GM12801 (cell line): ENCODE measurements at regions not wholly inside any gene's neighbourhood (a gene's known extent, or its start where the extent isn't known, plus 50 kb on each side); places are given as distances from the start of the nearest gene placed in this dataset.

Source experiments
- TF ChIP-seq, protein P1 (sequence below): IDR thresholded peaks from one replicate; pipeline ENCODE4 v1.5.1; 2011; ENCODE audit warnings: control low read depth; ENCODE audit not compliant: insufficient read length; ENCODE audit errors: extremely low read depth

DNA sequence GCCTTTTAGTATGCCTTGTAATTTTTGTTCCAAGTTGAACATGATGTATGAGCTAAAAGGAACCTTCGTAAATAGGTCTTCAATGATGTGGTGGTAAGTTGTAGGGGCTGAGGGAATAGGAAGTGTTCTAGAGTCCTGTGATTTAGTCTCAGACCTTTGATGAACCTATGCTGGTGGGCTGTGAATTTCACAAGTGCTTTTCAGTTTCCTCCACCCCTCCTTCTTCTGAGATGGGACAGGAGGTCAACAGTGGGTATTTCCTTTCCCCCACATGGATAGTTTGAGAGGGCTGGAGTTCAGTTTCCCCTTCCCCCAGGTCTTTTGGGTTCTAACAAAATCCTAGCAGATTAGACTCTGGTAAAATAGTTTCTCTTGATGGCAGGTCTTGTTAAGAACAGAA is 121.0 kb upstream of the ATXN1 start:
- TF ChIP-seq, protein P1, sequence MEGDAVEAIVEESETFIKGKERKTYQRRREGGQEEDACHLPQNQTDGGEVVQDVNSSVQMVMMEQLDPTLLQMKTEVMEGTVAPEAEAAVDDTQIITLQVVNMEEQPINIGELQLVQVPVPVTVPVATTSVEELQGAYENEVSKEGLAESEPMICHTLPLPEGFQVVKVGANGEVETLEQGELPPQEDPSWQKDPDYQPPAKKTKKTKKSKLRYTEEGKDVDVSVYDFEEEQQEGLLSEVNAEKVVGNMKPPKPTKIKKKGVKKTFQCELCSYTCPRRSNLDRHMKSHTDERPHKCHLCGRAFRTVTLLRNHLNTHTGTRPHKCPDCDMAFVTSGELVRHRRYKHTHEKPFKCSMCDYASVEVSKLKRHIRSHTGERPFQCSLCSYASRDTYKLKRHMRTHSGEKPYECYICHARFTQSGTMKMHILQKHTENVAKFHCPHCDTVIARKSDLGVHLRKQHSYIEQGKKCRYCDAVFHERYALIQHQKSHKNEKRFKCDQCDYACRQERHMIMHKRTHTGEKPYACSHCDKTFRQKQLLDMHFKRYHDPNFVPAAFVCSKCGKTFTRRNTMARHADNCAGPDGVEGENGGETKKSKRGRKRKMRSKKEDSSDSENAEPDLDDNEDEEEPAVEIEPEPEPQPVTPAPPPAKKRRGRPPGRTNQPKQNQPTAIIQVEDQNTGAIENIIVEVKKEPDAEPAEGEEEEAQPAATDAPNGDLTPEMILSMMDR = no peak

DNA sequence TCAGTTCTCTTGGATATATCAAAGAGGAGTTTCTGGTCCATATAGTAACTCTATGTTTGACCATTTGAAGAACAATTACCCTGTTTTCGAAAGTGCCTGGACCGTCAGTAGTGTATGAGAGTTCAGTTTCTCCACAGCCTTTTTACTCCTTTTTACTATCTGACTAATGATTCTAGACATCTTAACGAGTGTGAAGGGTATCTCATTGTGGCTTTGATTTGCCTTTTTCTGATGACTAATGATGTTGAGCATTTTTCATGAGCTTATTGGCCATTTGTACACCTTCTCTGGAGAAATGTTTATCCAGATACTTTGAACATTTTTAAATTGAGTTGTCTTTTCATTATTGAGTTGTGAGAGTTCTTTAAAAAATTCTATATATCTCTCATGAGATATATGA is 114.9 kb upstream of the ATXN1 start:
- TF ChIP-seq, protein P1 = no peak

DNA sequence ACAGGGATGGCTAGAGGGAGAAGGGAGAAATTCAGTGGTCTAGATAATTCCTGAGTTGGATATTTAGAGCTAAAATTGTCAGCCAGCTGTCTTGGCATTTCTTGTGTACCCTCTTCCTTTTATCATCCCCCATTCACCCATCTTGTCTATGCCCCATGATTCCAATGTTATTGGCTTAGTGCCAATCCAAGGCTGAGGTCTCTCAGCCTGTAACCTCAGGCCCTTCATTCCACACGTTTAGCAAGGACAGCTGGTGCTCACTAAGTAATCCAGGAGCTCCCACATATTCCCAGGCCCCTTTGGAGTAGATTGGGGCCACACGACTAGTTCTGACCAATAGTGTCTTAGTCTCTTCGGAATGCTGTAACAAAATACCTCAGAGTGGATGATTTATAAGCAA is 112.4 kb upstream of the ATXN1 start:
- TF ChIP-seq, protein P1 = no peak

DNA sequence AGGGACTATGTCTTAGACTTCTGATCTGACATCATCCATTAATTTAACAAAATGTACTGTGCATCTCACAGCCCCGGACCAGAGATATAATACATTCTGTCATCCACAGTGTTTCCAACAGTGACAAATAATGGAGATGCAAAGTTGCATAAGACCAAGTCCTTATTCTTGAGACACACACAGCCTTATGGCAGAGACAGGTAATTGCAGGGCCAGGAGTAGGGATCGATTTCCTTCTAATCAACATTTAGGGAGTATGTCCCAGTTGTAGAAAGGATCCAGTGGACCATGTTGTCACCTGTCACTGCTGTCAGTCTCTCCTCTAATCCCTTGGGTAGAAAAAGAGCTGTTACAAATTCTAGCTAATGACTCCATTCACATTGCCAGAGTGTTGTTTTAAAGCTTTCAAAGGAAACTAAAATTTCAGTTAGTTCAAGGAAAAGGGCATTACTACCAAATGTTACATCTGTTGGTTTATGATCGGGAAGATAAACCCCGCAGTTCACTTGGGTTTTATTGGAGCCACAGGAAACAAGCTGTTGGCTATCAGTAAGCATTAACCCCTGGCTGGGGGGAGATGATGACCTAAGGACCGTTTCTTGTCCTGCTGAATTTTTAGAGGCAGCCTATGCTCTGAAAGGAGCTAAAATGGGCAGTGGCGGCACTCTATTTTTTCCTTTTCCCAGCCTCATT is 111.4 kb upstream of the ATXN1 start:
- TF ChIP-seq, protein P1 = no peak

DNA sequence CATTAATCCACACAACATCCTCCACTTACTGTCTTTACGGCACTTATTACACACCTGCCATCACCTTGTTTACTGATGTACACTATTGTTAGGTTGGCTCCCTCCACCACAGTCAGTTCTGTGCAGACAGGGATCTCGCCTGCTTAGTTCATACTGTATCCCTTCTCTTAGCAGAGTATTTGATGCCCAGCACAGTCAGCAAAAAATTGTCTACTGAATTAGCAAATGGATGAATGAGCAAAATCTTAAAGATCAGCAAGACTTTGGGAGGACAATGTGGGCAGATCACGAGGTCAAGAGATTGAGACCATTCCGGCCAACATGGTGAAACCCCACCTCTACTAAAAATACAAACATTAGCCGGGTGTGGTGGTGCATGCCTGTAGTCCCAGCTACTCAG is 109.8 kb upstream of the ATXN1 start:
- TF ChIP-seq, protein P1 = no peak

DNA sequence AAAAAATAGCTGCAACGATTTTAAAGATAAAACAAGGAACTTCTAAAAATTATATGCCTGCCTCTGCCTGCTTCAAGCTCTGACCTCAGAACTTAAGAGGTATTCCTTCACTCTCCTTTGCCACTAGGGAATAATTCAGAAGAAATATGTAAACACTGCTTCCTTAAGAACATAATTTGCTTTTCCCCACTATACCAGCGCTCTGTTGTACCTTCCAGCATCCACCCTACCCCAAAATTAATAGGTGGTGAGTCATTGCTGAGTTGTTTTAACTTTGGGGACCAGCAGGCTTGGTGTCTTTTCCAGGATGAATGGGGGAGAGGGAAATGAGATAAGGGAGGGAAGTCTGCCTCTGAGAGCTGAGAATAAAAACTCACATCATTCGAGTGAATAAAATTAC is 107.7 kb upstream of the ATXN1 start:
- TF ChIP-seq, protein P1 = no peak

DNA sequence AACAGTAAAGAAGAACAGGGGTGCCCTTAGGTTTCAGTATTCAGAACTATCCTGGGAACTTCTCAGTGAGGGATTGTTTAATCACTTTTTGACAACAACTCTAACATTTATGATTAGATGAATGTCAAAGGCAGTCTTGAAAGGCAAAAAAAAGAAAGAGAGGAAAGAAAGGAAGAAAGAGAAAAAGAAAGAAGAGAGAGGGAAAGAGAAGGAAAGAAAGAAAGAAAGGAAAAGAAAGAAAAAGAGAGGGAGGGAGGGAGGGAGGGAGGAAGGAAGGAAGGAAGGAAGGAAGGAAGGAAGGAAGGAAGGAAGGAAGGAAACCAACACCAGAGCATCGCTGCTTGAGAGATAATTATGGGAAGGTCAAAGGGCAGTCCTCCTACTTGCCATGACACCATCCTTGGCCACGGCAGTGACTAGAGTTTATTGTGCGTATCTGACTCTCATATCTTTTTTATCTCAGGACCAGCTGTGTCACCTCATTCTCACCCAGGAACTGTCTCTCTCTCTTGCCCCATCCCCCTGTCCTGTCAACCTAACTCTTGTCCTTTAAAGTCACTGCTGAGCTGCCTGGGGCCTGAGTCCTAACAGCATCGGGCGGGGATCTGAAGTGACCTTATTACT is 96.8 kb upstream of the ATXN1 start:
- TF ChIP-seq, protein P1 = no peak
